A172 (cell line): ENCODE measurements at regions not wholly inside any gene's neighbourhood (a gene's known extent, or its start where the extent isn't known, plus 50 kb on each side); places are given as distances from the start of the nearest gene placed in this dataset.

Experiments
- DNase-seq: peaks from one replicate; pipeline ENCODE4 v3.0.0-alpha.2; 2015; ENCODE audit warnings: low spot score

GRCh38 chrX:8232406-8232805 is 61.3 kb upstream of the VCX2 start:
- no peak for DNase-seq

- DNase-seq = no peak
These were observed 62.0 kb upstream of the VCX2 start for GRCh38 chrX:8233091-8233490.

GRCh38 chrX:8235026-8235425 is 64.0 kb upstream of the VCX2 start:
- no peak for DNase-seq

DNA sequence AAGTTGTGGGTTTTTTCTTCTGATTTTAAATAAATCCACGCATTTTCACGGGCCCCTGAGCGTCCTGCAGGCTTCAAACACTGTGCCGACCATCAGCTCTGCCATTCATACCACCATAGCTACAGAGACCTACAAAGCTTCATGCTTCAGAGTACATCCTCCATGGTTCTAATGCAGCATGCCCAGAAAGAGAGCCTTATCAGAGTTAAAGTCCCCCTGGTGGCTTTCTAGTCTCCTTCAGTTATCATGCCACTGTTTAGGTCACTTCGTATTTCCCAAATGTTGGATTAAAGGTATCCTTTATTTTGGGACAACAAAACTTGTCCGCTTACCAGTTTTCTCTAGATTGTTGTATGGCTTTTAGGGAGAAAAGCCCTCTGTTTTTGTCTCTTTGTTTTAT is 66.7 kb upstream of the VCX2 start:
- no peak for DNase-seq

- no peak for DNase-seq
These were observed 71.5 kb upstream of the VCX2 start for GRCh38 chrX:8242431-8243020.

- no peak for DNase-seq
These were observed 73.2 kb upstream of the VCX2 start for GRCh38 chrX:8244301-8244700.

DNA sequence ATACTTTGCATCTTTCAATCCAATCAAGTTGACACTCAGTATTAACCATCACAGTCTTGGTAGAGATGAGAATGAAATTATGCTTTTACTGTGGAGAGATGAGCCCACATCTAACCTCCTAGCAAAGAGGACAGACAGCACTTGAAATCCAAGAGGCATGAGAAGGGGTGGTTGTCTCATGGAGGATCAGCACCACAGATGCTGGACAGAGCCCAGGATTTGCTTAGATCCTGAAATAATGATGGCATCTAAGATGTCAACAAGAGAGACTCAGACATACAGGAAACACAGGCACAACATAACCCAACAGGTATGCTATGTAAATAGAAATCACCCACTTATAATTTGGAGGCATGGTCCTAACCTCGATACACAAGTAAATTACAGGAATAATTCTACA is 74.3 kb upstream of the VCX2 start:
- DNase-seq = no peak

GRCh38 chrX:8253096-8253495 is 82.0 kb upstream of the VCX2 start:
- DNase-seq = no peak

DNA sequence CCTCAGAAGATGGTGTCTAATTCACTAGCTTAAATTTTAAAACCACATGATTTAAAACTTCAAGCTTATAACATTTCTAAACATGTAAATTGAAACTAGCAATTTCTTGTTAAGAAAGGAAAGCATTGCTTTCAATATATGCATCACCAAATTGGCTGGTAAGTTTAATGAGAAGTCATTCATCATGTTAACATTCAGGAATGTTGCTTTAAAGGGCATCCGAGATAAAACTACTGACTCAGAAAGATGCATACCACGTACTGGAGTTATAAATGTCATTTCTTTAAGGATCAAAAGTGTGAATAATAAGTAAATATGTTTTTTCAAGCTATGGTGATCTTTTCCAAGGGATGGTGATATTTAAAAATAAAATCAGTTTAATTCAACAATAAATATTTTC is 83.3 kb upstream of the VCX2 start:
- DNase-seq = peak; percentile 48

- DNase-seq = no peak
These were observed 101.8 kb upstream of the VCX2 start for GRCh38 chrX:8272821-8273220.

- peak; percentile 49 for DNase-seq
These were observed 102.4 kb upstream of the VCX2 start for GRCh38 chrX:8273451-8273895.

GRCh38 chrX:8274170-8274569 is 103.1 kb upstream of the VCX2 start:
- no peak for DNase-seq

GRCh38 chrX:8278557-8278956 is 107.5 kb upstream of the VCX2 start:
- DNase-seq = no peak

GRCh38 chrX:8279323-8279722 is 108.3 kb upstream of the VCX2 start:
- no peak for DNase-seq

- DNase-seq = peak; percentile 14
These were observed 113.1 kb upstream of the VCX2 start for GRCh38 chrX:8284131-8284530.

DNA sequence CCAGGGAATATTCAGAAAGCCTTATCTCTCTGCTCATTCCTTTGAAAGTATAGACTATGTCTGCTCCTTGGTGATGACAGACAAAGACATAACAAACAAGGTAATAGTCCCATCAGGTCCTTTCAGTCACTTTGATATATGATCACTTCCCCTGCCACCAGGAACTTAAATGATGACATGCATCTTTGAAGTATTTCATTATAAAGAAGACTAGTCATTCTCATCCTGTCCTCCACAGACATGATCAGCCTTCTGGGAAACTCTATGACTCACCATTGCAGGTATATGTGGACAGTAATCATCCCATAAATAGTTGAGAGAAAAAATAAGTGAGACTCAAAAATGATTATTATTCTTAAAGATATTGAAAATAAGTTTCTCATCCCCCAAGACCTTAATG is 117.5 kb upstream of the VCX2 start:
- no peak for DNase-seq

- no peak for DNase-seq
These were observed 118.5 kb upstream of the VCX2 start for GRCh38 chrX:8289523-8289922.

DNA sequence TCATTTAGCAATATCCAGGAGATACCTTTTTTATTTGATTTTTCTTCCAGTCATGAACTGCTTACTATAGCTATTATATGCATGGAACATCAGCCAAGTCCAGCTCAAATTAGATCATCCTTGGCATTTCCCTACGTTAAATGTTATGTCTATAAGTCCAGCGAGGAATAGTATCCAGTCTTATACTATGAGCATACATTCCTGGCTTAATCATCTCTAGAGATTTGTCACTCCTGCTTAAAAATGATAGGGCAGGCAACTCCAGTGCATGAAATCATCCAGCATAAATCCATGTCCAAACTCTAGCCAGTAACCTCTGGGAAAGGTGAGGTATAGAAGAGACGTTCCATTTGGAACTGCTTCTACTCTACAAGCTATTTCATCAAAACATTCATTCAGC is 126.7 kb upstream of the VCX2 start:
- no peak for DNase-seq

DNA sequence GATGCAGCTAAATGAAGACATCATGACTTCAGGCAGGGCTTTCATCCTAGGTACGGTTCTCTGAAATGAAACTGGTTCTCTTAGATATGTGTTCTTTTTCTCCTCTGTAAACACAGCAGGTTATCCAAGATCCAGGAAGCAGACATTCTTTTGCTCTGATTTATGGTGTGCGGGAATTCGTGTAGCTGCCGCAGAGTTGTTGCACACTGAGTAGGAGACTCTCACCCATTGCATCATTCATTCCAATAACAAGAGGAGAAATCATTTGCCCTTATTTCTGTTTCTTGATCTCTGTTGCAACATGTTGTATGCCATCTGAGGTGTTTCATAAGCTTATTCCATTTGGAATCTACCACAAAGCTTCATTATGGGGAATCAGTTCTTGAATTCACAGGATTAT is 133.6 kb upstream of the VCX2 start:
- peak; percentile 7 for DNase-seq

GRCh38 chrX:8305350-8305749 is 134.3 kb upstream of the VCX2 start:
- DNase-seq = peak; percentile 1

DNA sequence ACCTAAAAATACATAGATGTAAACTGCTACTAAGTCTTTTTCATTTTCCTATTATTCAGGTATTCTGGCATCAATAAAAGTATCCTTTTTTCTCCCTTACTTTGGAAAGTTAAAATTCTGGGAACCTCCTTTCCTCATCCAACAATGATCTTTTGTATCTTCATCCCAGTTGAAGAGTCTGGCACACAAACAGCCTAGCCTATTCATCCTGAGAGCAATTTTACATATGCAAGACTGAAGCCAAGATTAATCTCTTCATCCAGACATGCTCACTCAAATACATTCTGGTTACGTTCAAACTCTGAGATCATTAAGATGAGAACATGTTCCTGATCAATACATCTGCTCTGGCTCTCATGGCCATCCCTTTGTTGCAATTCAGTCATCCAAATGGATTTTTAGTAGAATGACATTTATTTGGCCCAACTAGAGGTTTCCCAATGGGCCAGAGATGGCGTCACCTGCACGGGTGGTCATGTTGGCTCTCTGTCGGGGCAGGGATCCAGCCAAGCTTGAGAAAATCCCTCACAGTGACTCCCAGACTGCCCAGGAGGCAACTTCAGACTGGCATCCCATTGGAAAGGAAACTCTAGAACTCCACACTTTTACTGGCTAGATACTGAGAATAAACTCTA is 135.3 kb upstream of the VCX2 start:
- DNase-seq = no peak

- no peak for DNase-seq
These were observed 139.3 kb upstream of the VCX2 start for GRCh38 chrX:8310409-8310808.

DNA sequence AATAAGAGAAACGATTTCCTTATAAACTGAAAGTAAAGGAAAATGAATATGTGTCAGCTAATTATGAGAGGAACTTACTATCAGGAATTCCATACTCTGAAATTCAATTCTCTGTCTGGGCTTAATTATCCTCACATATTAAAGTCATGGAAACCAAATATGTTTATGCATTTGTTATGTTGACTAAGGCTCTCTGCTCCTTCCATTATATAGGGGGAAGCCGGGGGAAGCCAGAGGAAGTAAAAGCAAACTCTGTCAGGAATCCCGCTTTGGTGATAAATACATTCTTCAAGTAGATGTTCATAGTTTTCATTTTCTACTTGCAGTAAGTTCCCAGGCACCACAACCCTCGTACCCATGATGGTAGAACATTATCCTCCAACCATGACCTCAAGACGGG is 142.8 kb upstream of the VCX2 start:
- DNase-seq = no peak

- no peak for DNase-seq
These were observed 143.8 kb upstream of the VCX2 start for GRCh38 chrX:8314881-8315280.
